ENCODE measurements at regions not wholly inside any gene's neighbourhood (a gene's known extent, or its start where the extent isn't known, plus 50 kb on each side); places are given as distances from the start of the nearest gene placed in this dataset.

DNA sequence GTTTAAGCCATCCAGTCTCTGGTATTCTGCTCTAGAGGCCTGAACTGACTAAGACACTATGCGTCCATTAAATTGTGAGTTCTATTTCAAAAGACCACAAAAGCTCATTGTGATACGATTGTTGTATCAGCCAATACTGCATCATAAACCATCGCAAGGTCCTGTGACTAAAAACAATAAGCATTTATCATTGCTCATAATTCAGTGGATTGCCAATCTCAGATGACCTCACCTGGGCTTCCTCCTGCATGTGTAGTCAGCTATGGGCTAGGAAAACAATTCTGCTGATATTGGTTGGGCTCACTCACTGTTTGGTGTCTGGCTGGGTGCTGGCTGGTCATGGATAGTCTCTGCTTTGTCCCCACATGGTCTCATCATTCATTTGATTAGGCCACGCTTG lies 592.7 kb upstream of the BTBD3 start:
- ATAC-seq = no peak

GRCh38 chr20:11328839-11329238 lies 588.9 kb upstream of the BTBD3 start:
- DNase-seq (ENCODE audit: low spot score) = no peak
- ATAC-seq = no peak

More for the DNA sequence above, 592.7 kb upstream of the BTBD3 start:
- DNase-seq (ENCODE audit: low spot score) = no peak

- no peak for DNase-seq (ENCODE audit: low spot score)
- no peak for ATAC-seq
Measured at GRCh38 chr20:11329271-11329670, 588.4 kb upstream of the BTBD3 start.

GRCh38 chr20:11331096-11331495 lies 586.6 kb upstream of the BTBD3 start:
- DNase-seq (ENCODE audit: low spot score) (no peak), ATAC-seq (no peak)

- DNase-seq (ENCODE audit: low spot score) = no peak
- ATAC-seq = no peak
Measured at GRCh38 chr20:11332381-11332780, 585.3 kb upstream of the BTBD3 start.

DNA sequence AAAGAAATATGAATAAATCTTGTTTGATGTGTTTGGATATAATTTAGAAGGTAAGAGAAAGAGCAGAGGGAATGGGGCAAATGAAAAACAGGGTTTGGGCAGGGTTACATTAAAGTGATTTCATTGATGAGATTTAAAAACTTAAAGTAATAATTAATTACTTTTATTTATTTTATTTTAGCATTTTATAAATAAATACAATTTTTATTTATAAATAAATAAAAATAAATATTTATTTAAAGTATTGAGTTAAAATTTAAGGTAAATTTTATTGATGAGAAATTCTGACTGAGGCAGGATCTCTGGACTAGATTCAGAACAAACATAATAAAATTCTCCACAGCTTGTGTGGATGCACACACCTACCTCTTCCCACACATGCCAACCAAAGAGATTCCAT lies 584.1 kb upstream of the BTBD3 start:
- ATAC-seq = no peak
- no peak for DNase-seq (ENCODE audit: low spot score)

DNA sequence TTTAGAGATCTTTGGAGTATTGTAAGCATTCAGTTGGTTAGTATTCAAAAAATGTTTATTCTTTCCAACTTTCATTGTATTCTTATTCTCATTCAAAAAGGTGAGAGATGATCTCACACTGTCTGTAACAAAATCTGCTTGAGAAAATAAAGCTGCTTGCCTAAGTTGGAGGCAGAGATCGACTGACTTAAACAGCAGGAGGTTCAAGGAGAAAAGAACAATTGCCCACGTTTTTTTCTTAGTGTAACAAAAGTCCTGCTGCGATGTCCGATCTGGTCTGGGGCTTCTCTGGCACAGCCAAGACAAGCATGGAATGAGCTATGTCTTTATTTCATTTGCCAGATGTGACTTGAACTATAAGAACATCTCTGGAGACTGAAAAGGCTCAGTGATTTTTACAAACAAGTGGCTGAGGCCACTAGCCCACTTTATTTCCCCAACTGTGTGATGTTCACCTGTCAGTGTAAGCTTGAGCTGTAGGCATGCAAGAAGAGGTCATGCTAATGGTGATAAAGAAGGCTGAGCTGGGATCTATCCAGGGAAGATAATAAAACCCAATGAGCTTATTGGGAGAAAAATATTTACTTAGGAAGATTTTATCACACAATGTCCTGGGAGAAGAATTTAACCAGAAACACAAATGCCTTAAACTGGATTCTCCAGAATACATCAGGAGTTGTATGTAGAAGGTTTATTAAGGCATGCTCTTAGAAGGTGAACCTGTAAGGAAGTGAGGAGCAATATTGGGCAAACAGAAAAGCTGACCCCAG lies 580.1 kb upstream of the BTBD3 start:
- no peak for DNase-seq (ENCODE audit: low spot score)
- no peak for ATAC-seq

GRCh38 chr20:11338496-11339306 lies 579.0 kb upstream of the BTBD3 start:
- no peak for ATAC-seq
- no peak for DNase-seq (ENCODE audit: low spot score)

GRCh38 chr20:11344939-11345338 lies 572.8 kb upstream of the BTBD3 start:
- no peak for ATAC-seq
- DNase-seq (ENCODE audit: low spot score) = no peak

DNA sequence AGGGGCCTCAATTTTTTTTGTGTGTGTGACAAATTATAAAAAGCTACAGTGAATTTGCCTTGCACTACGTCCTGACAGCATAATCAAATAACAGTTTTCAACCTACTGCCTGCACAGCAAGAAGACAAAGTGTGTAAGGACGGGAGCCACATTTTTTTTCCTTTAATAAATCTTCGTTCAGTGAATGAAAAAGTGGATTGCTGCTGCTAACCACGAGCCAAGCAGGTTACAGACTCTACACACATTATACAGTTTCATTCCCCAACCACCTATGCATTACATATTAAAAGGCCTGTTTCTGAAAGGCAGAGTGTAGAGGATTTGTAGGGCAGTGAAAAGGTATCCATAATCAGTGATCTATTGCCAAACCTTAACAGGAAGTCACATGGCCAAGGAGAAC lies 570.0 kb upstream of the BTBD3 start:
- ATAC-seq (no peak), DNase-seq (ENCODE audit: low spot score) (no peak)

DNA sequence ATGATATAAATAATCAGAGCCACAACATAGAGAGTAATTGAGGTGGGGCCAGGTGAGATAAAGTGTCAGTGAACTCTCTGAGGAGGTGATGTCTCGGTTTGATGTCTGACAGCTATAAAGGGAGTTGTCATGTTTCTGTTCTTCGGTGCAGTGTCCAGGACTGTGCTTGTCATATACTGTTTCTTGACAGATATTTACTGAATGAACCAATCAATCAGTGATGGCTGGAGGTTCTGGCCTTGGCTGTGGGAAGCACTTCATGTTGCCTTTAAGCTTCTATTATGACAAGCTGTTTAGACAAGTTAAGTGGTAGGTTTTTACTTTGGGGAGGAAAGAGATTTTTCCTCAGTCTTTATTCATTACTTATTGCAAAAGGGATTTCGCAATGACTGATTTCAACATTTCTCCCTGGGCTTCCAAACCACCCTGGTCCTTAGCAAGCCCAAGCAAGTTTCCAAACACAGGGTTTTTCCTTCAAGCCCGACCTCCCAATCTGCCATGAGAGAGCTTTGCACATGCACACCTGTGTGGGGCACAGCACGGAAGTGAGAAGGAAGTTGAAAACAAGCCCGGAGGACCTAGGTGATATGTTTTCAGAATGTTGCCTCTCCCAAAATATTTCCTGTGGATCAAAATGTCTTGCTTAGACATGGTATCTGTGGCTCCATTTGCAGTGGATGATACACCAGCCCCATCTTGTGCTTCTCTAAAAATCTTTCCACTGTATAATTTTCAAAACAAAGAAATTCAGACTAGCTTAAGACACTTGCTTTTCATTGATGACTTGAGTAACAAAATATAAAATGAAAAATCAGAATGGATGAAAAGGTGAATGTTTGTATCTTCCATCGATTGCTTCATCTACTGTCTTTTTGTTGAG lies 567.3 kb upstream of the BTBD3 start:
- DNase-seq (ENCODE audit: low spot score) (no peak), ATAC-seq (no peak)

GRCh38 chr20:11352041-11352440 lies 565.7 kb upstream of the BTBD3 start:
- DNase-seq (ENCODE audit: low spot score) = no peak
- no peak for ATAC-seq

DNA sequence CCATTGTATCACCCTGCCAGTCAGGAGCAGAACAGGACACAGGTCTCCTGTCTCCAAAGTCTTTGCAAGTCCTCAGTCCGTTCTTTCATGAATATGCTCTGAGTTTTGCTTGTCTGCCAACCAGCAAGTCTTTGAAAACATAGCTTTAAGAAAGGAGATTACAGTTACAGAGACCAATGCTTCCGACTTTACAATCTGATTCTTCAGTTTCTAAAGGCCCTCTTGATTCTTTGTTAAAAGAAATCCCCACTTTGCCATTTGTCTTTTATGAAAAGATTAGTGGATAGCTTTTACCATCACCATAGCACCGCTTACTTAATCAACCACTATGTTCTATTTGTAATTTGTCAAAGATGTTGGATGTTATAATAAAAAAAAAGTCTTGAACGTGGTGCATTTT lies 562.8 kb upstream of the BTBD3 start:
- DNase-seq (ENCODE audit: low spot score) = no peak
- no peak for ATAC-seq

DNA sequence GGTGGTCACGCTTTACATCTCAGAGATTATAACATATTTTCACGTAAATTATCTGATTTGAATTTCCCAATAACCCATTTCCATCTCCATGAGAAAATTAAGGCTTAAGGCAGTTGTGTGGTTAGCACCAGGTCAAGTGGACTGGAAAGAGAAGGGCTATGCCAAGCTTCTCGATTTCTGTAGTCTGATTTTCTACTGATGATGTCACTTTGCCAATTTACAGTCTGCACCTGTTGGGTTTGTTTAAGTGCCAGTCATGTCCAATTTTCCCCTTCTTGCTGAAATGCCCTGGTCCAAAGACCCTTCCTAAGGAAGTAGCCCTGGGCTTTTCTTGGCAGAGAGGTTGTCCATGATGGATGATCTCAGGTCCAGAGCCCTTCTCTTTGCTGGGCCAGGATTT lies 562.3 kb upstream of the BTBD3 start:
- no peak for DNase-seq (ENCODE audit: low spot score)
- ATAC-seq = no peak

DNA sequence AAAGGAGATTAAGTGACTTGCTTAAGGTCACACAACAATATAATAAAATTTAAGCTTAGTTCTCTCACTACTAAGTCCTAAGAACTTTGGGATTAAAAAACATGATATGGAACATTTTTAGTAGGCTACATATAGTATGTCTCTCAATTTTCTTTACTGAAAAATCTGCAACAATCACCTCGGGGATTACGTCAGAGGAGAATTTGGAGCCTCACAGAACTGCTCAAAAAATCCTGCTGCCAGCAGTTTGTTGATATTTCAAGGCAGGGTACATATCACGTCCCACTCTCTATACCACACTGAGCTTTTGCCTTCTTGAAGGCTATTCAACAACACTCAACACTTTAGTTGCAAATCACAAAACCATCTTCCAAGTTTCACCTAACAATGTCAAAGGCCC lies 561.6 kb upstream of the BTBD3 start:
- ATAC-seq = no peak

GRCh38 chr20:11362450-11362849 lies 555.2 kb upstream of the BTBD3 start:
- DNase-seq (ENCODE audit: low spot score) (no peak), ATAC-seq (no peak)

More for the DNA sequence above, 561.6 kb upstream of the BTBD3 start:
- no peak for DNase-seq (ENCODE audit: low spot score)

- ATAC-seq (no peak), DNase-seq (ENCODE audit: low spot score) (no peak)
Measured at GRCh38 chr20:11364736-11365135, 553.0 kb upstream of the BTBD3 start.

DNA sequence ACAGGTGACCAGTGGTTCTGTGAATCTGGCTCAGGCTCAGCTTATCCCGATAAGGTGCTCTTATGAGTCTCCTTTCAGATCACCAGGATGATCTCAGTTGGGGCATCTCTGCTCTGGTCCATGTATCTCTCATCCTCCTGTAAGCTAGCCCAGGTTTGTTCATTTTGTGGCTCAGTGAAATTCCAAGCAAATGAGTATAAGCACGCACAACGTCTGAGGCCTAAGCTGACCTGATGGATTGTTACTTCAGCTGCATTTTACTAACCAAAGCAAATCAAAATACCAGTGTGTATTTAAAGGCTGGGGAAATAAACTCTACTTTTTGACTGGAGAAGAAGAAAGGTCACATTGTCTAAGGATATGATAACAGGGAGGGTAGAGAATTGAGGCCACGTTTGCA lies 551.0 kb upstream of the BTBD3 start:
- DNase-seq (ENCODE audit: low spot score) = no peak
- no peak for ATAC-seq

DNA sequence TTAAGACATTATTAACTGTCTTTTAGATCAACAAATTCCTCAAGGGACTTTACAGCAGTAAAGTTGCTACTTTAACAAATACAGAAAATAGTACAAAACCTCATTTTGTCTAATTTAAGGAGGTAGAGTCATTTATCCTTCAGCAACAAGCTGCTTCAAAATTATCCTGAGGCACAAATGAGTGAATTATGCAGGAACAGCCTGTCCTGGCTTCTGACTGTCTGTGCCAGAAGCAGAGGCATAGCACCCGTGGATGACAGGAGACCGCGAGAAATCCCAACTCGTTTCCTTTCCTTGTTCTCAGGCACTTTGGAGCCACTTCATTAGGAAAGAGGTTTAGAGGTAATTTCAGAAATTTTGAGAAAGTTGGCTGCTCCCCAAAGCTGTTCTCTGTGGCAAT lies 549.2 kb upstream of the BTBD3 start:
- DNase-seq (ENCODE audit: low spot score) = no peak
- no peak for ATAC-seq

GRCh38 chr20:11368965-11369711 lies 548.6 kb upstream of the BTBD3 start:
- ATAC-seq = no peak
- DNase-seq (ENCODE audit: low spot score) = no peak

DNA sequence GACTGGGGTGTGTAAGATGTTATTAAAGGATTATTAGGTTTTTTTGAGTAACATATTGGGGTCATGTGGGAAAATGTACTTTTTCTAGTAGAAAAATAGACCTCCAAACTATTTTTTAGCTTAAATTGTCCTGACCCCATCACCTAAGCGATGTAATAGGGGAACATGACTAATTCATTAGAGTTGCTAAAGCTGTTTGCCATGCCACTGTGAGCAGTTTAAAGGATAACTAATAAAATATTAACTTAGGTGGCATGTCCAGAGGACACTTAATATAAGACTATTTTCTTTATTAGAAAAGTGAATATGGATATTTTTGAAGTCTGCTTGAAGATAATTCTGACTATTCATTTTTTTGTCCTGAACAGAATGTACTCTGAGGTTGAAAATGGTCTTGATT lies 545.9 kb upstream of the BTBD3 start:
- no peak for ATAC-seq
- DNase-seq (ENCODE audit: low spot score) = no peak
